ENCODE measurements at regions not wholly inside any gene's neighbourhood (a gene's known extent, or its start where the extent isn't known, plus 50 kb on each side); places are given as distances from the start of the nearest gene placed in this dataset.

DNA sequence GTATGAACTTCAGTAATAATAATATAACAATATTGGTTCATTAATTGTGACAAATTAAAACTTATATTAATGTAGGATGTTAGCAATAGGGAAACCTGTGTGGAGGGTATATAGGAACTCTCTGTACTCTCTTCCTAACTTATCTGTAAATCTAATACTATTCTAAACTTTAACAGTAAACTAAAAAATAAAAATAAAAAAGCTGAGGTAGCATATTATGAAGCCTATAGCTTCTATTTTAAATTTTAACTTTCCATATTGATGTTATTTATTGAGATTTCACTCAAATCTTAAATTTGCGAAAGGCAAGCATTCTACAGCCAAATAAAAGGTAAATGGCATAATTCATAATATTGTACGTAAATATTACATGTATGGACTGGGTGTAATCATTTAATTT is 326.4 kb downstream of the MEI4 start:
- H3K27me3 Mint-ChIP-seq (ENCODE audit: low read depth) = no peaks in the 10 kb centered on the region
- H3K9me3 Mint-ChIP-seq (ENCODE audit: insufficient read depth) = peaks cover 5% of the 10 kb centered on the region
- ChIA-PET POLR2A (no interaction called here), CTCF (no interaction called here)
- no peaks in the 10 kb centered on the region for H3K36me3 Mint-ChIP-seq (ENCODE audit: low read depth)
- no peak overlapping the region for H3K27ac Mint-ChIP-seq
- no peaks in the 10 kb centered on the region for H3K4me1 Mint-ChIP-seq (ENCODE audit: low read depth)
- no peak for DNase-seq
- H3K4me3 Mint-ChIP-seq = no peak overlapping the region
- no peak for ATAC-seq

DNA sequence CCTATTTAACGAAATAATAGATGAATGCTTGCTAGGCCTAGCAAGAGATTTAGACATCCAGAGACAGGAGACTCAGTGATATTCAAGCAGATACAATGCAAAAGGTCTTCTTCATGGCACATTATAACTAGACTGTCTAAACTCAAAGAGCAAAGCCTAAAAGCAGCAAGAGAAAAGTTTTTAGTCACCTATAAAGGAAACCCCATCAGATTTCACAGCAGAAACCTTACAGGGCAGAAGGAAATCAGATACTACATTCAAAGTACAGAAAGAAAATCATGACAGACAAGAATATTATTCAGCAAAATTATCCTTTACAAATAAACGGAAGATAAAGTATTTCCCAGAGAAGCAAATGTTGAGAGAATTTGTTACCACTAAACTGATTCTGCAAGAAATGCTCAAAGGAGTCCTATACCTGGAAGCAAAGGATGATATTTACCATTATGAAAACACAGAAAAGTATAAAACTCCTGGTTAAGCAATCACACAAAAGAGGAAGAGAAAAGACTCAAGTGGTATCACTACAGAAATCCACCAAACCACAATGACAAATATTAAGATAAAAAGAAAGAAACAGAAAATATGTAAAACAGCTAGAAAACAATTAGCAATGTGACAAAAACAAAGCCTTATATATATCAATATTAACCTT is 333.7 kb downstream of the MEI4 start:
- Mint-ChIP-seq H3K27me3 (ENCODE audit: low read depth) (no peaks in the 10 kb centered on the region), H3K9me3 (ENCODE audit: insufficient read depth) (peaks cover 11% of the 10 kb centered on the region), H3K27ac (no peak overlapping the region), H3K4me1 (ENCODE audit: low read depth) (no peaks in the 10 kb centered on the region), H3K36me3 (ENCODE audit: low read depth) (no peaks in the 10 kb centered on the region), H3K4me3 (no peak overlapping the region)
- DNase-seq (no peak), ATAC-seq (no peak)
- ChIA-PET CTCF (no interaction called here), POLR2A (no interaction called here)

DNA sequence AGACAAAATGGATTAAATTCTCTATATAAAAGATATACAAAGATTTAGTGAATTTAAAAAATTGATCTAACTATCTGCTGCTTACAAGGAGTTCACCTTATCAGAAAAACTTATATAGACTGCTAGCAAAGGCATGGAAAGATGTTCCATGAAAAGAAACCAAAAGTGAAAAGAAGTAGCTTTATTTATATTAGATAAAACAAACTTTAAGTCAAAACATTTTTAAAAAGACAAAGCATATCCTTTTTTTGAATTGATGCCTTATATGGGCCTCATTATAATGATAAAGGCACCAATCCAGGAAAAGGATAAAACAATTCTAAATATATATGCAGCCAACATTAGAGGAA is 334.2 kb downstream of the MEI4 start:
- no peaks in the 10 kb centered on the region for H3K27me3 Mint-ChIP-seq (ENCODE audit: low read depth)
- H3K36me3 Mint-ChIP-seq (ENCODE audit: low read depth) = no peaks in the 10 kb centered on the region
- DNase-seq (no peak), ATAC-seq (no peak)
- POLR2A ChIA-PET = no interaction called here
- no peak overlapping the region for H3K27ac Mint-ChIP-seq
- H3K9me3 Mint-ChIP-seq (ENCODE audit: insufficient read depth) = peaks cover 8% of the 10 kb centered on the region
- no peak overlapping the region for H3K4me3 Mint-ChIP-seq
- no peaks in the 10 kb centered on the region for H3K4me1 Mint-ChIP-seq (ENCODE audit: low read depth)
- CTCF ChIA-PET = no interaction called here

DNA sequence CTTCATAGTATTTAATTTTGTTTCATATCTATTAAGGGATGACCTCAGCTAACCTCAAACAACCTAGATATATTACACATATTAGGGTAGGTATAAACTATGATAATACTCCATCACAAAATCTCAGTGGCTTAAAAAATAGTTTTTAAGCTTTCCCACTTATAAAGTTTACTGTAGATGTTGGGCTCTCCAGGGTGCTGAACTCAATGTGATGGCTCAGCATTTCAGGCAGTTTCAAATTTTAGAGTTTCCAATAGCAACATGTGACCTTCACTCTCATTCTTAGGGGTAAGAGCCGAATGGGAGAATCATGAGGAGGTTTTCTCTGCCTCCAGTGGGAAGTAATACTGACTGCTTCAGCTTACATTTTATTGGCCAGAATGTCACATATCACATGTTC is 357.3 kb downstream of the MEI4 start:
- Mint-ChIP-seq H3K9me3 (ENCODE audit: insufficient read depth) (no peaks in the 10 kb centered on the region), H3K27me3 (ENCODE audit: low read depth) (no peaks in the 10 kb centered on the region), H3K36me3 (ENCODE audit: low read depth) (no peaks in the 10 kb centered on the region), H3K4me3 (no peak overlapping the region), H3K4me1 (ENCODE audit: low read depth) (no peaks in the 10 kb centered on the region), H3K27ac (no peak overlapping the region)
- DNase-seq (no peak), ATAC-seq (no peak)
- POLR2A ChIA-PET = no interaction called here
- CTCF ChIA-PET = no interaction called here

DNA sequence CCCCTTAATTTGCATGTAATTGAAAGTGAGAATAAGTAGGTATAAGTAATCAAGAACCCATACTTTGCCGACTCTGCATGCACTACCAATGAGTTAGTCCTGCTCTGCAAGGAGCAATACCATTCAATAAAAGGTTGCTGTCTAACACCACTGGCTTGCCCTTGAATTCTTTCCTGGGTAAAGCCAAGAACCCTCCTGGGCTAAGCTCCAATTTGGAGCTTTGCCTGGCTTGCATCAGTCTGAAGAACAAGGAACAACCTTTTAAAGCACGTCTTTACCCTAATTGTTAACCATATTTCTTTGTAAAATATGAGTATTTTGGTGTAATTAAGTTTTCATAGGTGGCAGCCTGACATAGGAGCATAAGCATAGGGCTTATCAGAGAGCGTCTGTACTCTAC is 367.7 kb downstream of the MEI4 start:
- H3K9me3 Mint-ChIP-seq (ENCODE audit: insufficient read depth) = peaks cover 8% of the 10 kb centered on the region
- H3K4me3 Mint-ChIP-seq = no peak overlapping the region
- H3K27ac Mint-ChIP-seq = no peak overlapping the region
- DNase-seq (no peak), ATAC-seq (no peak)
- H3K36me3 Mint-ChIP-seq (ENCODE audit: low read depth) = no peaks in the 10 kb centered on the region
- ChIA-PET CTCF (no interaction called here), POLR2A (no interaction called here)
- H3K4me1 Mint-ChIP-seq (ENCODE audit: low read depth) = no peaks in the 10 kb centered on the region
- no peaks in the 10 kb centered on the region for H3K27me3 Mint-ChIP-seq (ENCODE audit: low read depth)

DNA sequence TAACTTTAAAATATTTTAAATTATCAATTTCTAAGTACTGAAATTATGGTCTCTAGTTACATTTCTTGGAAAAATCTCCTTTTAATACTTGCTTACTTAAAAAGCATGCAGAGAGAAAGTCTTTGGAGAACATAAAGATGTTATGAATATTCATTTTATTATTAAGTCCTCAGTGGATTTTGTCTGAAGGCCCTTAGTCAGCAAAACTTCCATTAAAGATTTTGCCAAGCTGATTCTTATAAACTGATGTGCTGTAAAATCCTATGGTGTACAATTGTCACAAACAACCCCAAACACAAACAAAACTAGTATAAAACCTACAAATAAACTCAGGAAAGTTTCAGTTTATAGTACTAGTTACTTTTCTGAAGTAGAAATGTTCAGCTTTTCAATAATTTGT is 372.7 kb downstream of the MEI4 start:
- ChIA-PET CTCF (no interaction called here), POLR2A (no interaction called here)
- H3K4me1 Mint-ChIP-seq (ENCODE audit: low read depth) = no peaks in the 10 kb centered on the region

DNA sequence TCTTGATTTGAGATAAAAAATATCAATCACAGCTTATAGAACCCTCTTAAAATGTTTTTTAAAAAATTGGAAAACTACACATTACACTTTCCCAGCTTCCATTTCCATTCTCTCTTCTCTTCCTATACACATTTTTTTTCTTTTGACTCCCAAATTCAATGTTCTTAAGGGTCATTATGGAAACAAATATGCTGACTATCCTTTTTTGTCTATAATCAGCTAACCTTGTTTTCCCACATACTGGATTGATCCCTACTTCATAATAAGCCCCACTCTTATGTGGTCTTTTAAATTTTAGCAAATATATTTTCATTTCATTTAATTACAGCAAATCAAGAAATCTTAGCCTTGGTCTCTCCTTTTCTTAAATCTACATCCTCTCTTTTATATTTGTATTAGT is 378.4 kb downstream of the MEI4 start:
- H3K4me3 Mint-ChIP-seq = no peak overlapping the region
- H3K36me3 Mint-ChIP-seq (ENCODE audit: low read depth) = no peaks in the 10 kb centered on the region
- ChIA-PET POLR2A (no interaction called here), CTCF (no interaction called here)
- peaks cover 13% of the 10 kb centered on the region for H3K9me3 Mint-ChIP-seq (ENCODE audit: insufficient read depth)
- H3K4me1 Mint-ChIP-seq (ENCODE audit: low read depth) = no peaks in the 10 kb centered on the region
- ATAC-seq (no peak), DNase-seq (no peak)
- H3K27ac Mint-ChIP-seq = no peak overlapping the region
- H3K27me3 Mint-ChIP-seq (ENCODE audit: low read depth) = no peaks in the 10 kb centered on the region

More for the DNA sequence above, 372.7 kb downstream of the MEI4 start:
- ATAC-seq (no peak), DNase-seq (no peak)
- no peaks in the 10 kb centered on the region for H3K27me3 Mint-ChIP-seq (ENCODE audit: low read depth)
- H3K27ac Mint-ChIP-seq = no peak overlapping the region
- H3K9me3 Mint-ChIP-seq (ENCODE audit: insufficient read depth) = peaks cover 4% of the 10 kb centered on the region
- H3K36me3 Mint-ChIP-seq (ENCODE audit: low read depth) = no peaks in the 10 kb centered on the region
- no peak overlapping the region for H3K4me3 Mint-ChIP-seq

DNA sequence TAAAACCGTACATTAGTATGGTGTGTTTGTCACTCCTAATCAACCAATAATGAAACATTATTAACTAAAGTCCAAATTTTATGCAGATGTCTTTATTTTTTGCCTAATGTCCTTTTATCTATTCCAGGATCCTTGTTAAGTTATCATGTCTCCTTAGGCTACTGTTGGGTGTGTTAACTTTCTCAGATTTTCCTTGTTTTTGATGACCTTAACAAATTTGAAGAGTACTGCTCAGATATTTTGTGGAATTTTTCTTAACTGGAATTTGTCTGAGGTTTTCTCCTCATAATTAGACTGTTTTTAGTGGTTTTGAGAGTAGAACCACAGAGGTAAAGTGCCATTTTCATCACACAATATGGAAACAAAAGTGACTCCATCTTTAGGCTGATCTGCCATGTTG is 406.3 kb downstream of the MEI4 start:
- Mint-ChIP-seq H3K36me3 (ENCODE audit: low read depth) (no peaks in the 10 kb centered on the region), H3K27ac (no peak overlapping the region), H3K4me3 (no peak overlapping the region)

DNA sequence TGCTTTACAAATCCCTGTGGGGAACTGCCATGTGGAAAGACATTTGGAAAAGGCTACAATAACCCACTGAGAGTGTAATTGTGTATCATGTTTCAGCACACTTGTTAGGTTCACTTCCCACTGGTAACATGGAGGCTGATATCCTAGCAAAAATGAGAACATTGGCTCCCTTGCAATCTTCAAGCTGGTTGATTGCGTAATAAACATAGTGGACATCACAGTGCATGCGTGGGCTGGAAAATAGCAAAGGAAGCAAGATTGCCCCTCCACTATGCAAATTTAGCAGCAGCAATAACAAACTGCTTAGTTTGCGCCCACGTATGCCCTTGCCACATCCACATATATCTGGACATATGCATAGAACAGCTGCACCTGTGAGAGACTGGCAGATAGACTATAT is 410.2 kb downstream of the MEI4 start:
- CTCF ChIA-PET = no interaction called here
- no peak overlapping the region for H3K4me3 Mint-ChIP-seq
- no peak for DNase-seq
- no peaks in the 10 kb centered on the region for H3K36me3 Mint-ChIP-seq (ENCODE audit: low read depth)
- no peaks in the 10 kb centered on the region for H3K27me3 Mint-ChIP-seq (ENCODE audit: low read depth)
- H3K9me3 Mint-ChIP-seq (ENCODE audit: insufficient read depth) = peaks cover 14% of the 10 kb centered on the region
- H3K27ac Mint-ChIP-seq = no peak overlapping the region
- no peak for ATAC-seq
- POLR2A ChIA-PET = no interaction called here
- no peaks in the 10 kb centered on the region for H3K4me1 Mint-ChIP-seq (ENCODE audit: low read depth)

More for the DNA sequence above, 406.3 kb downstream of the MEI4 start:
- DNase-seq (no peak), ATAC-seq (no peak)
- Mint-ChIP-seq H3K4me1 (ENCODE audit: low read depth) (no peaks in the 10 kb centered on the region), H3K27me3 (ENCODE audit: low read depth) (no peaks in the 10 kb centered on the region), H3K9me3 (ENCODE audit: insufficient read depth) (peaks cover 10% of the 10 kb centered on the region)
- POLR2A ChIA-PET = no interaction called here
- CTCF ChIA-PET = no interaction called here

DNA sequence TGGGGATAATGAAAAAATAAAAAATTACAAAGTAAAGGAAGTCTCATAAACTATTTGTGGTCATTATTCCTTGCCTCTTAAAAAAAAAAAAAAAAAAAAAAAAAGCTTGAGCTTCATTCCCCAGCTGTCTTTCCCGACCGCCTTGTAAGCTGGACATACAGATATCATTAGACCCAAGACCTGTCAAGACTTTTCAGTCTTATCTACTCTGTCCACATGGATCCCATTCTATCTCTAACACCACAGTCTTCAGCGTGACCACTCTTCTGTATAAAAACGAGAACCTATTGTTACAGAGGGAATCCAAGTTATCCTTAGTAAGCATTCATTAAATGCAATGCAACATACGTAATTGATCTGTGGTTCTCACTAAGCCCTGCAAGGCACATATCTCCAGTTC is 423.5 kb downstream of the MEI4 start:
- DNase-seq (no peak), ATAC-seq (no peak)
- Mint-ChIP-seq H3K9me3 (ENCODE audit: insufficient read depth) (peaks cover 15% of the 10 kb centered on the region), H3K36me3 (ENCODE audit: low read depth) (no peaks in the 10 kb centered on the region), H3K4me3 (no peak overlapping the region), H3K27me3 (ENCODE audit: low read depth) (no peaks in the 10 kb centered on the region), H3K4me1 (ENCODE audit: low read depth) (no peaks in the 10 kb centered on the region), H3K27ac (no peak overlapping the region)
- CTCF ChIA-PET = no interaction called here
- POLR2A ChIA-PET = no interaction called here

DNA sequence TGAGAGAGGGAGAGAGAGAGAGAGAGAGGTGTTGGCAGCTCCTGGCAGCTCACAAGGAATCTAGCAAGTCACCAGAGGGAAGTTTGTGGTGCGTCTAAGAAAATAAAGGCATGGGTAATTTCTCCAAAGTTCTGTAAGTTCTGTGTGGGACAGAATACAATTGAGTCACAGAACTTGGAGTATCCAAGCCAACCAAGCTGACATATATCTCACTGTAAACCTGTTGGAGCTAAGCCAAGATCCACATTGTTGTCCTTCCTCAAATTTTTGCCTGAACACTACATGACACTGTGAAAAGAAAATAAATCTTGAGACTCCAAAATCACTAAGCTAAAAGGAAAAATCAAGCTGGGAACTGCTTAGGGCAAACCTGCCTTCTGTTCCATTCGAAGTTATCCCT is 436.7 kb downstream of the MEI4 start:
- ATAC-seq = no peak
- Mint-ChIP-seq H3K27me3 (ENCODE audit: low read depth) (no peaks in the 10 kb centered on the region), H3K4me1 (ENCODE audit: low read depth) (no peaks in the 10 kb centered on the region), H3K9me3 (ENCODE audit: insufficient read depth) (no peaks in the 10 kb centered on the region), H3K4me3 (no peak overlapping the region), H3K36me3 (ENCODE audit: low read depth) (no peaks in the 10 kb centered on the region), H3K27ac (no peak overlapping the region)
- POLR2A ChIA-PET = no interaction called here
- no peak for DNase-seq
- CTCF ChIA-PET = no interaction called here

DNA sequence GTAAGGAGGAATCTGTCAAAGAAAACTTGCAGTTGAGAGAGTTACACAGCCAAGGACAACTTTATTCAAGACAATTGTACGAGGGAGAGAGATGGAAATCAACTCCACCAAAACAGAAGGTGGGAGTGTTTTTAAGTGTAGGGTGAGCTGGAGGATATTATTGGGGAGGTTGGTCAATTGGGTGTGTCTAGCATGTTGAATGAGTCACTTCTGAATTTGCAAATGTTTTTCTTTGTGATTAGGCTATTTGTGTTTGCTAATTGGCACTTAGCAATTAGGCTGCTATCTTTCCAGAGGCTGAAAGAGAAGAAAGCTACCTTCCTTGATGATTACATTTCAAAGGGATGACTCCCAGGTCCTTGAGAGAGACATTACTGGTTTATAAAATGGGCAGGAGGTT is 441.1 kb downstream of the MEI4 start:
- Mint-ChIP-seq H3K4me3 (no peak overlapping the region), H3K27ac (no peak overlapping the region), H3K27me3 (ENCODE audit: low read depth) (no peaks in the 10 kb centered on the region), H3K4me1 (ENCODE audit: low read depth) (no peaks in the 10 kb centered on the region), H3K36me3 (ENCODE audit: low read depth) (no peaks in the 10 kb centered on the region), H3K9me3 (ENCODE audit: insufficient read depth) (peaks cover 2% of the 10 kb centered on the region)
- POLR2A ChIA-PET = no interaction called here
- DNase-seq (no peak), ATAC-seq (no peak)
- CTCF ChIA-PET = no interaction called here

DNA sequence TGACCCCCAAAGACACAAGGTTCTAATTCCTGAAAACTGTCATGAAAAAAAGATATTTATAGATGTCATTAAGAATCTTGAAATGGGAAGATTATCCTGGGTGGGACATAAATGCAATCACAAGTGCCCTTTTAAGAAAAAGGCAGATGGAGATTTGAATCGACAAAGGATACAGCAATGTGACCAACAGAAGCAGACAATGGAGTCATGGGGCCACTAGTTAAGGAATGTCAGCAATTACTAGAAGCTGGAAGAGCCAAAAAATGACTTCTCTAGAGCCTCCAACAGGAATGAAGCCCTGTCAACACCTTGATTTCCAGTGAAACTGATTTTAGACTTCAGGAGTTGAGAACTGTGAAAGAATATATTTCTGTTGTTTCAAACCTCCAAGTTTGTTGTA is 448.5 kb downstream of the MEI4 start:
- no peaks in the 10 kb centered on the region for H3K27me3 Mint-ChIP-seq (ENCODE audit: low read depth)
- H3K4me3 Mint-ChIP-seq = no peak overlapping the region
- ChIA-PET CTCF (no interaction called here), POLR2A (no interaction called here)
- H3K27ac Mint-ChIP-seq = no peak overlapping the region
- DNase-seq (no peak), ATAC-seq (no peak)
- no peaks in the 10 kb centered on the region for H3K4me1 Mint-ChIP-seq (ENCODE audit: low read depth)
- peaks cover 4% of the 10 kb centered on the region for H3K9me3 Mint-ChIP-seq (ENCODE audit: insufficient read depth)
- no peaks in the 10 kb centered on the region for H3K36me3 Mint-ChIP-seq (ENCODE audit: low read depth)

All from activated CD8-positive, alpha-beta T cell treated with anti-CD3 and anti-CD28 coated beads, Interleukin-2, amount 10 ng/mL, durations not matched to agents 7 days and 5 days (primary cell).